Mucosa of stomach (tissue), 1 donor: ENCODE measurements at regions not wholly inside any gene's neighbourhood (a gene's known extent, or its start where the extent isn't known, plus 50 kb on each side); places are given as distances from the start of the nearest gene placed in this dataset.

Experiments
- H3K27me3 ChIP-seq: one replicate; pipeline ENCODE4 v1.7.0; 2013; ENCODE audit warnings: mild to moderate bottlenecking, low read length; ENCODE audit not compliant: control insufficient read depth, insufficient read depth
- H3K36me3 ChIP-seq: one replicate; pipeline ENCODE4 v1.7.0; 2013; ENCODE audit warnings: low read length; ENCODE audit not compliant: control insufficient read depth, insufficient read depth
- H3K4me1 ChIP-seq: one replicate; pipeline ENCODE4 v1.7.0; 2013; ENCODE audit warnings: mild to moderate bottlenecking, low read length; ENCODE audit not compliant: control insufficient read depth, insufficient read depth
- H3K4me3 ChIP-seq: one replicate; pipeline ENCODE4 v1.7.0; 2013; ENCODE audit warnings: low read length
- H3K9ac ChIP-seq: one replicate; pipeline ENCODE4 v1.7.0; 2013; ENCODE audit warnings: mild to moderate bottlenecking, low read length, moderate library complexity
- H3K9me3 ChIP-seq: one replicate; pipeline ENCODE4 v1.7.0; 2013; ENCODE audit warnings: mild to moderate bottlenecking, low read length, moderate library complexity; ENCODE audit not compliant: control insufficient read depth
- donor health status: Pancreatic carcinoma.

DNA sequence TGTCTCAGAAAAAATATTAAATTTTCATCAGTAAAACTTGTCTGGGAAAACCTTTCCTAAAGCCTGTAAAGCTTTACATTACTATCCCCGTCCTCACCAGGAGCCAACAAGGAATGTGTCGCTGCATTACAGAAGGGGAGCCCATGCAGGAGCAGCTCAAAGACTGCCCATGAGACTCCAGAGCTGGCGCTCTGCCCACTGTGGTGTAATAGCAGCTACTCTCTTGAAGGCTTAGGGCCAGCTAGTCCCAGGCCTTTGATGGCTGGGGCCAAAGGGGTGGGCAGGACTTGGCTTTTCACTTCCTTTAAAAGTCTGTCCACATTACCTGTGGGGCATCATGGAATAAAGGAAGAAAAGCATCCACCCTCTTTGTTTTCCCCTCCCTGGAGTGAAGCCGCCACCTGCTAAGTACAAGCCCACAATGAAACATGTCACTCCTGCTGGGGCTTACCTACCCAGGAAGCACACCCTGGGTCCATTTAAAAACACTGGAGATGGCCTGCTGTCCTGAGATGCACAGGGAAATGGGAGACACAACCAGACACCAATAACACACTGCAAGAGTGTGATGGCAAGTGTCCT lies 150.7 kb downstream of the ADAMTS15 start:
- H3K27me3 ChIP-seq, result no peaks in the 10 kb centered on the region
- no peaks in the 10 kb centered on the region for H3K36me3 ChIP-seq
- peaks cover 11% of the 10 kb centered on the region for H3K4me1 ChIP-seq
- H3K9ac ChIP-seq, result no peak overlapping the region
- no peak overlapping the region for H3K4me3 ChIP-seq
- no peaks in the 10 kb centered on the region for H3K9me3 ChIP-seq

DNA sequence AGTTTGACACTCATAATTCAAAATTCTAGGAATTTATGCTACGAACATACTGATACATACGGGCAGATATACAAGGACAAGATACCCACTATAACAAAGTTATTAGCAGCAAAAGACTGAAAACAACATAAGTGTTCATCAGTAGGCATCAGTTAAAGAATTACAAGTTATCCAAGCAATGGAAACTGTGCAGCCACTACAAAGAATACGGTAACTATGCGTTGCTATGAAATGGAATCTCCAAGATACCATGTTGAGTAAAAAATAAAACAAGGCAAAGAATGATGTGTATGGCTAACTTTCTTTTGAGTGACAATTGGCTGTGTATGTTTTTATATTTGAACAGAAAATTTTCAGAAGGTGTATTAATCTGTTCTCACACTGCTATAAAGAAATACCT lies 151.7 kb downstream of the ADAMTS15 start:
- Histone ChIP-seq H3K27me3 (no peaks in the 10 kb centered on the region), H3K9ac (no peak overlapping the region)

DNA sequence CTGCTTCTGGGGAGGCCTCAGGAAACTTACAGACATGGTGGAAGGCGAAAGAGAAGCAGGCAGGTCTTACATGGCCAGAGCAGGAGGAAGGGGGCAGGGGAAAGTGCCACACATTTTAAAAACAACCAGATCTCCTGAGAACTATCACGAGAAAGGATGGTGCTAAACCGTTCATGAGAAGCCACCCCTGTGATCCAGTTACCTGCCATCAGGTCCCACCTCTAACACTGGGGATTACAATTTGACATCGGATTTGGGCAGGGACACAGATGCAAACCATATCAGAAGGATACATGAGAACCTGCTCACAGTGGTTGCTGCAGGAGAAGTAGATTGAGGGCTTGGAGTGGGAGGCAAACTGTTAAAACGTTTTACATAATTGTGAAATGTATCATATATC lies 152.2 kb downstream of the ADAMTS15 start:
- Histone ChIP-seq H3K36me3 (no peaks in the 10 kb centered on the region), H3K27me3 (no peaks in the 10 kb centered on the region), H3K9me3 (no peaks in the 10 kb centered on the region), H3K4me1 (peaks cover 18% of the 10 kb centered on the region), H3K4me3 (no peak overlapping the region), H3K9ac (no peak overlapping the region)

More for the DNA sequence above, 151.7 kb downstream of the ADAMTS15 start:
- Histone ChIP-seq H3K36me3 (no peaks in the 10 kb centered on the region), H3K9me3 (no peaks in the 10 kb centered on the region), H3K4me1 (peaks cover 15% of the 10 kb centered on the region), H3K4me3 (no peak overlapping the region)

DNA sequence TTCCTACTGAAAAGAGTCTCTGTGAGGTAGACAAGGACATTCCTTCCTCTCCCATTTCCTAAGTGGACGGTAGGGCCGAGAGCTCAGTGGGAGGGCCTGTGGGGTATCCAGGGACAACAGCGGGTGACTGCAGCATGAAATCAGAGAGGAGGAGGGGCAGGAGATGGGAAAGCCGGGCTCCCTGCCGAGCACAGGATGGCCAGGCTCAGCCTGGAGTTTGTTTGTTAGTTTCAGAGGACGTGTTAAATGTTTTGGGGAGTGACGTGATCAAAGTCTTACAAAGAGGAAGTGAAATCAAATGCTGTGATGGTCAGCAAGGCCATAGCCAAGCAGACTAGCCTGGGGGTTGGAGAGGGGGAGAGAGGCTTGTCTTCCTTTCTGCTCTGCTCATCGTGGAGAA lies 152.7 kb downstream of the ADAMTS15 start:
- Histone ChIP-seq H3K9me3 (no peaks in the 10 kb centered on the region), H3K4me1 (peaks cover 18% of the 10 kb centered on the region), H3K36me3 (no peaks in the 10 kb centered on the region), H3K4me3 (no peak overlapping the region), H3K9ac (no peak overlapping the region), H3K27me3 (no peaks in the 10 kb centered on the region)

DNA sequence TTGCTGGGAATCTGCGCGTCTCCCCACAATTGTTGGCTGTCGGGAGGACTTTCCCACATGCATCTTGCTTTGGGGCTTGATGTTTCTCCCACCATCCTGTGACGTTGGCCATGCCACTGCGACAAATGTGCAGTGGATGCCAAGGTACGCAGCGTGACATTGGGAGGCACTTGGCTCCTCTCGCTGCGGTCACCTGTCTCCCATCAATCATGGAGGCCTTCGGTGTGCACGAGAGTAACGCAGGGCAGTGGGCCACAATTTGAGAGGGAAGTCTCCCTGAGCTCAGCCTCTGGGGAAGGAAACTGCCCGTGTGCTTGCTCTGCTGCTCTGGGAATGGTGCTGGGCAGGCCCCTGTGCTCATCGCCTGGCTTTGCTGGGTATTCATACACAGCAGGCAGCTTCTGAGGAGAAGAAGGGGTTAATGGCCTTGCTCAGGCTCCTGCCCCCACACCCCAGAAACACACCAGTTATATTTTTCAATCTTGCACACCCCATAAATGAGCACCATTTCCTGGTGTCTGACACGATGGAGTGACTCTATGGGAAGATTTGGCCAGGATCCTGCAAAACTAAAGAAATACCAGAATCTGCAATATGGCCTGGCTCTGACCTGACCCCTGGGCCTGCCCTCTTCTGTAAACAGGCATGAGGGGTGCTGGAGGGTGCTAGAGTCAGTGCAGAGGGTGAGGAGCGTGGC lies 153.5 kb downstream of the ADAMTS15 start:
- Histone ChIP-seq H3K36me3 (no peaks in the 10 kb centered on the region), H3K27me3 (no peaks in the 10 kb centered on the region), H3K4me1 (peaks cover 18% of the 10 kb centered on the region), H3K4me3 (no peak overlapping the region), H3K9ac (no peak overlapping the region), H3K9me3 (no peaks in the 10 kb centered on the region)

DNA sequence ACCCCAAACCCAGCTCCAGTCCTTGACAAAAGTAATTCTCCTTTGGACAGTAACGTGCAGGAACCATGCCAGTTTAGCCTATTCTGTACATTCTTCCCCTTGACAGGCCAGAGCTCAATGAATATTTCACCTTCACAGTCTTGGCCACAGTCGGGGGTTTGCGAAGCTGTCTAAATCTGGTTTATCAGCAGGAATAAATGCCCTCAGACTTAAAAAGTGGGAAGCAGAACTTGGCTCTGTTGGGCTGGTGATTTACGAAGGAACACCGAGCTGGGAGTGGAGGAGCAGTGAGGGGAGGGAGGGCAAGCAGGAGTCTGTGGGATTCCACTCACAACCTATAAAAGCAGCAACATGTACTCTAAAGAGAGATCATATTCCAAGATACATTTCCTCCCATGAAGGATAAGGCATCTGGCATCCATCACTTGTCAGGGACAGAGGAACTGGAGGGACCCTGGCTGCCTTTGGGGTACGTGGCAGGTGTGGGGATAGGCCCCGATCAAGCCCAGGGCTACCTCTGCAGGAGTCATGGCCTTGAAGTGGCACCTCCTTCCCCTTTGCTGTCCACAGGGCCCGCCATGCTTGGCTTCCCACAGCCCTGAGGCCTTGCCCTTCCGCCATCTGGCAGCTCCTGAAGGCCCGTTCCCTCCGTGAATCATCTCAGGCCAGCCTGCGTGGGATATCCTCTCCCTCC lies 154.3 kb downstream of the ADAMTS15 start:
- Histone ChIP-seq H3K27me3 (no peaks in the 10 kb centered on the region), H3K4me1 (peaks cover 18% of the 10 kb centered on the region), H3K9ac (no peak overlapping the region), H3K4me3 (no peak overlapping the region), H3K9me3 (no peaks in the 10 kb centered on the region), H3K36me3 (no peaks in the 10 kb centered on the region)

DNA sequence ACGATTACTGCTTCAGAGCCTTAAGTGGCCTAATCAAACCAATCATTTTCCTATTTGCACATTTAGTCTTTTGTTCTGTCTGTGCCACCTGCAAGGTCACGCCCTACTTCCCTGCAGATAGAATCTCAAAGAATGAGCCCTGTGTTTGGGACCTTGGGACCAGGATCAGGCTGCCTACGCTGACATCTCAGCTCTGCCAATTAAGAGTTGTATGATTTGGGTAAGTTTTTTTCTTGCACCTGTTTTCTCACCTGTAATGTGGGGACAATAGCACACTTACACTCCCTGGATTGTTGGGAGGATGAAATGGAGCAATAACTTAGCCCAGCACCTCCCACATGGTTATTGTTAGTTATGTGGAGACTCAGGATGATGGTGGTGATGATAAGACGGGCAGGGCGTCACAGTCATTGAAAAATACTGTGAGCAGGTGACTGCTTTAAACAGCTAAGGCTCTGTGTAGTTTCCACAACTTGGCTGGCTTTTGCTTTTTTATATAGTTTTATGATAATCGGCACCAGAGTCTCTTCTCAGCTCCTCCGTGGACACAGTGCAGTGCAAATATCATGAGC lies 155.0 kb downstream of the ADAMTS15 start:
- H3K27me3 ChIP-seq, result no peaks in the 10 kb centered on the region
- no peaks in the 10 kb centered on the region for H3K36me3 ChIP-seq
- H3K4me3 ChIP-seq, result no peak overlapping the region
- H3K9ac ChIP-seq, result no peak overlapping the region
- no peaks in the 10 kb centered on the region for H3K9me3 ChIP-seq
- peaks cover 18% of the 10 kb centered on the region for H3K4me1 ChIP-seq

DNA sequence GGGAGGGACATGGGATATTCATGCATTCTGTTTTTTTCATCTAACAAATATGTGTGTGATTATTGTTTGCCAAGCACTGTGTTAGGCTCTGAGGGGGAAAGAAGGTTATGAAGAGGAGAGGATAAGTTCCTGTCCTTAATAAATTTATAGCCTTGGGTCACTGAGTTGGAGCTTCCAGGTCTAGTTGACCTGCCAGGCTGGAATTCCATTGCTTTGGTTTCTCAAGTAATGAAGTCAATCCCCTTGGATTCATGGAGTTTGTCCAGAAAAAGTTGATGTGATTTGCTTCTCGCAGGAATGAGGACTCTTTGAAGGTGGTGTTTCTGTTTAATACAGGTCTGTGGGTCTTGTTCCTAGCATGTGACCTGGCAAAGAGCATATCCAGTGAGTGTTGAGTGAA lies 156.2 kb downstream of the ADAMTS15 start:
- H3K9me3 ChIP-seq, result no peaks in the 10 kb centered on the region
- no peak overlapping the region for H3K4me3 ChIP-seq
- no peaks in the 10 kb centered on the region for H3K27me3 ChIP-seq
- H3K9ac ChIP-seq, result no peak overlapping the region
- no peaks in the 10 kb centered on the region for H3K36me3 ChIP-seq
- peaks cover 18% of the 10 kb centered on the region for H3K4me1 ChIP-seq

DNA sequence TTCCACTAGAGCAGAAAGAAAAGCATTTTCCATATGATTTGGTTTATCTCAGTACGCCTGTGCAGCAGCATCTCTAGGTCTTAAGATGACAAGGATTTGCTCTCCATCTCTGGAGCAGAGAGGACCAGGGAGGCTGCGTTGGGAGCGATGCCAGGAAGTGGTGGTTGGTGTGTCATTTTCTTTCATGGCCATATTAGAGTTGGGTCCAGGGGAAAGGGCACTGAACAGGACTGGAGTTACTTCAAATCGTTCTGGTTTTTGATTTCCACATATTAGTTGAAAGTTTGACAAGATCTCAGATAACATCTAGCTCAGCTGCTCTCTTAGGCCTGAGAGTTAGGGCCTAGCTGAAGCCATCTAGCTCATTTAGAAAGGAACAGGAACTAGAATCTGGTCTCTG lies 157.7 kb downstream of the ADAMTS15 start:
- Histone ChIP-seq H3K36me3 (no peaks in the 10 kb centered on the region), H3K9ac (no peak overlapping the region), H3K9me3 (no peaks in the 10 kb centered on the region), H3K4me3 (no peak overlapping the region), H3K4me1 (peaks cover 18% of the 10 kb centered on the region), H3K27me3 (no peaks in the 10 kb centered on the region)

DNA sequence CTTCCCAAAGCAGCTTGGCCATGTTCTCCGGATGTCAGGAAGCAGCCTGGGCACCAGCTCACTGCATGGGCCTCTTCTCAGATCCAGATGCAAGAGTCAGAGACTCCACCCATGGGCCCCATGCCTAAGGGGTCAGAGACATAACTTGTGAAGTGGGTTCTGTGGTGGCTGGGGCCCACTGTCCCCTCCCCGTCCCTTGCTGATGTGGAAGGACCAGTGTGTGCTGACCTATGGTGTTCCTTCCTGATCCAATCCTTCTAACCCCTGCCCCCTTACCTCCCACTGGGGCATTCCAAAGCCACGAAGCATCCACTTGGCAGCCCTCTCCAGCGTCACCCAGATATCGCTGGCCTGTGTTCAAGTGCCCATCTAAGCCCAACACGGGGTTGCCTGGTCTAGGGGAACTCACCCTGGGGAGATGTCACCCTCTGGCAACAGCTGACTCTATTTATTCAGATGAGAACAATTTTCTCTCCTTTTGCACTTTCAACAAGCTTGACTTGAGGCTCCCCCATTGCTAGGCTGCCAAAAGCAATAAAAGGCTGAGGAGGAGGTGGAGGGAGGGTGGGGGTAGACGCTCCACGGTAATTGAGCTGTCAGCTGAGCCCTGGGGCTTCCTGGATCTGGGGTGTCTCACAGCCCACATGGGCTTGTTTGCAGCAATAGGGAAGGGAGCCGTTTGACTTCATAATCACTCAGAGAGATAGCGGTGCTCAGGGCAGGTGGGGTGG lies 158.5 kb downstream of the ADAMTS15 start:
- H3K9me3 ChIP-seq, result no peaks in the 10 kb centered on the region
- H3K4me1 ChIP-seq, result peaks cover 18% of the 10 kb centered on the region
- H3K9ac ChIP-seq, result no peak overlapping the region
- no peak overlapping the region for H3K4me3 ChIP-seq
- no peaks in the 10 kb centered on the region for H3K27me3 ChIP-seq
- H3K36me3 ChIP-seq, result no peaks in the 10 kb centered on the region

DNA sequence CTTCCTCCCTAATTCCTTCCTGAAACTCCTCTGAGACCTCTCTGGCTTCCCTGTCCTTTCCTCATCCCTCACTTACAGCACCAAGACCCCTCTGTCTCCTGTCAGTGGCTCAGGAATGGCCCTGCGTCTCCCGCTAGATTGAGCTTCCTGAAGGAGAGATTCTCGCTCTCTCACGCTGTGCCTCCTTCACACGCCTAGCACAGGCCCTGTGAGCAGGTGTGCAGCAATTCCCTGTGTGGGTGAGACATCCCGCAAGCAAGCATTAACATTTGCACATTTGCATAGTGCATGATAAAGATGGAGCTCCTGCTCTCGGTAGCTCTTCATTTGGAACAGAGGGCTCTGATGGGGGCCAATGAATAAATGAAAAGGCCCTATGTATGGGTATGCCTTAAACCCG lies 159.8 kb downstream of the ADAMTS15 start:
- Histone ChIP-seq H3K4me3 (no peak overlapping the region), H3K4me1 (peaks cover 7% of the 10 kb centered on the region), H3K9ac (no peak overlapping the region), H3K9me3 (no peaks in the 10 kb centered on the region), H3K36me3 (no peaks in the 10 kb centered on the region), H3K27me3 (no peaks in the 10 kb centered on the region)
